COLO668 (cell line): ENCODE measurements at regions not wholly inside any gene's neighbourhood (a gene's known extent, or its start where the extent isn't known, plus 50 kb on each side); places are given as distances from the start of the nearest gene placed in this dataset.

Experiments
- DNase-seq: peaks from one replicate; lab custom pipeline; 2025; ENCODE audit not compliant: unreplicated experiment; lab: John Stamatoyannopoulos, UW

GRCh38 chr4:179492260-179493080 is 2050.2 kb upstream of the AGA start:
- no peak for DNase-seq

- no peak for DNase-seq
These were observed 2061.7 kb upstream of the AGA start for GRCh38 chr4:179503976-179504375.

- DNase-seq, result no peak
These were observed 2067.3 kb upstream of the AGA start for GRCh38 chr4:179509489-179509888.

DNA sequence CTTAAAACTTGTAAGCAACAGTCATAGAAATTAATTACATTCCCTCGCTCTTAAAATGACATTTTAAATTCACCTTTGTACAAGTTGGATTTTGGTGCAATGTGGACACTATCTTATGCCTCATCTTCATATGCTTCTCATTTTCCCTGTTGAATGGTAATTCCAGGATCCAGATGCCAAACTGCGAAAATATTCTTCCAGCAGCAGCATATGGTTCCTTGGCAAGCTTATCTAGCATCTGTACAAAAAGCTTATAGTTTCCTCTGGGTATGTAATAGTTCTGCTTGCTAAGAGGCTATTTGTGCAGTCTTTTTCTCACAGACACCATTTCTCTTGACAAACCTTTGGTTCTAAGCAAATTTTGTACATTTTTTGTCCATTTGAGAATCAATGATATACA is 2079.7 kb upstream of the AGA start:
- DNase-seq, result no peak

- no peak for DNase-seq
These were observed 2088.7 kb upstream of the AGA start for GRCh38 chr4:179530958-179531357.

GRCh38 chr4:179536694-179537093 is 2094.5 kb upstream of the AGA start:
- no peak for DNase-seq

- DNase-seq, result no peak
These were observed 2097.4 kb upstream of the AGA start for GRCh38 chr4:179539641-179540040.

DNA sequence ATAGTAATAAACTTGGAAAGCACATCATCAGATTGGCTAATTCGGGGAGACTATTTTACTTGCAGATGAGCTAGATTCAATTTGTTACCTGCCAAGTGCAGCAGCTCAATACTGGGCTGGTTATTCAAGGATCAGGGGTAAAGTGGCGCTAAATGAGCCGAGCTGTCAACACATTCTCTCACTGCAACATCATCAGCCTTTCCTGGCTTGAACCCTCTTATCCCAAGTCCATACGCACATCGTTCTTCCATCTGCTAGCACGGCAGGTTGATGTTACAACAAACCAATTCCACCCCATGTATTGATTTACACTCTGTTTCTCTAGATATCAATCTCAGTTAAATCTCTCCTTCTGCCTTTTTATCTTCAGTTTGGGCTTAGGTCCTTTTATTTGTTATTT is 2101.5 kb upstream of the AGA start:
- DNase-seq, result no peak

DNA sequence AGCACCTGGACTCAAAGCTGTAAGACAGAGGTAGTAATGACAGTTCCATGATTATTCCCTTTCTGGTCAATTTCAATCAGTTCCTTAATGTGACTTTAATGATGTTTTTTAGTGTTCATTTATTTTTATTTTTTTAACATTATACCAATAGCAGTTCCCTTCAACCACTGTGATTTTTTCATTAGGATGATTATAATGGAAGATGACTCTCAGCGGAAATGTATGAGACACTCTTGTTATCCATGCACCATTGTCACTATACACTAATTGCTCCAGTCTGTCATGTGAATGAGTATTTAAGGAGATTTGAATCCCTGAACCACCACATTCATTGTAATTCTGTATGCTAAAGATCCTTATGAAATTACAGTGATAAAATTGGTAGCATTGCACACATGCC is 2102.3 kb upstream of the AGA start:
- DNase-seq, result no peak

- no peak for DNase-seq
These were observed 2109.9 kb upstream of the AGA start for GRCh38 chr4:179552131-179552530.

GRCh38 chr4:179563741-179564140 is 2121.5 kb upstream of the AGA start:
- DNase-seq, result no peak

DNA sequence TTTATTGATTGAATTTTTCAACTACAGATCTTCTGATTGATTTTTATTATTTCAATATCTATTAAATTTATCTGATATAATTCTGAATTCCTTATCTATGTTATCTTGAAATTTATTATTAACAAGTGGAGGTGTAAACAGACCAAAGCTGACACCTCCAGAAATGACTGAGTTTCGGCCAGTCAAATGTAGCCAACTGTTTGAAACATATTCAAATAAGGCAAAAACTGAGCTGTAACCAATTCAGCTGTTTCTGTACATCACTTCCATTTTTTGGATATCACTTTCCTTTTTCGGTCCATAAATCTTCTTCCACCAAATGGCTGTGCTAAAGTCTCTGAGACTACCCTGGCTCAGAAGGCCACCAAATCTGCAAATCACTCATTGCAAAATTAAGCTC is 2127.3 kb upstream of the AGA start:
- no peak for DNase-seq

DNA sequence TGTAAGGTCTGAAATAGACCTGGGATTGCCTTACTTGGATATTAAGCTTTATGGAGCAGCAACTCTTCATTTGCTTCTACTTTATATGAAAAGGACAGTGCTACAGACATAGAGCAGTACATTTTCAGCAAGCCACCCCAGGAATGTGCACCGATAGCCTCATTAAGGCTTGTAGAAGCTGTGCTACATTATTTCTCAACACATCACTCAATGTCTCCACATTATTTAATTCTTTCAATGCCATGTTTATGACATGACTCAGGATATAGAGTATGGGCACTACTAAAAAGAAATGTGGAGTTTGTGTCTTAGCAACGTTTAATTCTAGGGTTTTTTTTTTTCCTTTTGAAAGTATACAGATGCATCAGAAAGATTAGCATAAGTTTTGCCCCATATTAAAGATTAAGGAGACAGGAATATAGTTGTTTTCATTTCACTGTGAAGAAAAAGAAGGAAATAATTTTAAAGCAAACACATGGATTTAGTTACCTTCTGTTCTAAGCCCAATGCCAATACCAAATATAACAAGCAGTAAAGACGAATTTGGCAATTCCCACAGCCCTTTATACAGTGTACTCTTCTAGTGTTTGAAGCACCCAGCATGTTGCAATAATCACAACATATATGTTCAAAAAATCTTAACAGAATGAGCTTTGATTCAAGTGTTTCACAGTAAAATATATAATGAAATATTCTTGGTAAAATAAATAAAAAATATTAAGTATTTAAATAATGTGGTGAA is 2140.1 kb upstream of the AGA start:
- no peak for DNase-seq

DNA sequence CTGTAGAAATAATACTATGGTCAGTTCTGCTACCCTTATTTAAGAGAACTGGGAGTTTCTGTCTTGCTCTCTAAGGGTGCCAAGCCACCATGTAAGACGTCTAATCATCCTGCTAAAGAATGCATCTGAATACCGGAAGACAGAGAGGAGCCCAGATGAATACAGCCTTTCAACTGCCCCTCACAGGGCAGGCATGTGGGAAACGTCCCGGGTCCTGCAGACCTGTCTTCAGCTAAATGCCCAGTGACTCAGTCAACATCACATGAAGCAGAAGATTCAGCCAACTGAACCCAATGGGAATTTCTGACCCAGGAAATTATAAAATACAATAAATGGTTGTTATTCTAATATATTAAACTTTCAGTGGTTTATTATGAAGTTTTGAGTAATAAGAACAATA is 2141.0 kb upstream of the AGA start:
- DNase-seq, result no peak

- no peak for DNase-seq
These were observed 2141.9 kb upstream of the AGA start for GRCh38 chr4:179584101-179584500.

GRCh38 chr4:179585761-179586160 is 2143.5 kb upstream of the AGA start:
- DNase-seq, result no peak

- no peak for DNase-seq
These were observed 2144.2 kb upstream of the AGA start for GRCh38 chr4:179586460-179586859.

DNA sequence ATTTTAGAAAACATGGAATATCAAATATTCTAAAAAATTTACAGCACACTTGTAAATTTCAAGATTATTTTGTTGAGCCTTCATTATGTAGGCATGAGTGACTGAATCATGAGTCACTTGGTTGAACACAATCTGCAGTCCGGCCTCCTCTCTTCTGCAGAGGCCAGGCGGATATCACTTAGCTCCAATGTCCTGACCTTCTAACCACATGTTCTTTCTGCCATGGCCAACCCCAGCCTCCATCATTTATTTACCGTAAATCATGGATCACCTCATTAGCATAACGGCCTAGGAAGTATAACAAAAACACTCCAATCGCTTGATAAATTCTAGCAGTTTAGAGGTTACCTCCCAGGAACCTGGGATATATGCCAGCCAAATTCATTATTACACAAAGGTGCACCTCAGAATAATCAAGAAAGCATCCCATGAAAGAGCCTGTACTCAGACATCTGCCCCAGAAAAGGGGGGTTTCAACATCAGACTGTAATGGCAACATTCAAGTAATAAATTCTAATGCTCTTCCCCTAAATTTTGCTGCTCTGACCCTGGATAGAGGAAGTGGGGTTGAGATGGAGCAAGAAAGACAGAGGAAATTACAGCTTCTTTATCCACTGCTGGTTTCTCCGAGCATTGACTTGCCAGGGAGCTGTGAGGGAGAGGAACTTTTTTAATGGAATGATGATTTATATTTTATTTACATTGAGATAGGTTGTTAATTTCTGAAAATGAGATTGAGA is 2153.6 kb upstream of the AGA start:
- DNase-seq, result no peak

GRCh38 chr4:179596621-179597020 is 2154.4 kb upstream of the AGA start:
- no peak for DNase-seq

DNA sequence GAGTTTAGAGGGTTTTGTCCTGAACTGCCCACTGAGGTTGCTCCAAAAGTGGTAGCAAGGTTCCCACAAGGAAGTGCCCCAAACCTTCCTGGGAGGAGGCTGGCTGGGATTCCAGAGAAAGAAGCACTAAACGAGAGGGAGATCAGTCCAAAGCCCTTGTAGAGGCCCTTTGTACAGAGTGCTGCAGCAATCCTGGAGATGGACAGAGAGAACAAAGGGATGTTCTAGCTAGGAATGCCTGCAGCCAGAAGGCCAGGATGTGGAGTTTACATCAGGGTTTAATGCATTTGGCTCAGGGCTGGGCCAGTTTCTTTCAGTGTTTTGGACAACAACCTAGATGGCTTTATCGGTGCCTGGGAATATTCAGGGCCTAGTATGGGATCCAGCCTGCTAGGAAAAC is 2155.1 kb upstream of the AGA start:
- no peak for DNase-seq

- no peak for DNase-seq
These were observed 2159.4 kb upstream of the AGA start for GRCh38 chr4:179601671-179602070.

DNA sequence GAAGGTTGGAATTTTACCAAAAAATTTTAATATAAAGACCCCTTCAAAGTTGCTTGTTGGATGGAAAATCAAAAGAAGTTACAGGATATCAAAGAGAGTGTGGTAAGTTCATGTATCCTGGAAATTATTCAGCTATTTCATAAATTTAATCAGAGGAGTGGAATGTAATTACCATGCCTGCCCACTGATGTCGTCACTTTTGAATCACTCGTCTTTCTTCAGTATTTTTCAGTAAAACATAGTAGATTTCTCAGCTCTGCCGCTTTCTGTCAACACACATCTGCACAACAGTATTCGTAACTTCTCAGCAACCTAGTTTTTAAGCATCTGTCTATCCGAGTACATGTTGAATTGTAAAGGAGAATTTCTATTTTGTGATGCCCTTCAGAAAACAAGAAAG is 2163.0 kb upstream of the AGA start:
- DNase-seq, result no peak
